ENCODE measurements at regions not wholly inside any gene's neighbourhood (a gene's known extent, or its start where the extent isn't known, plus 50 kb on each side); places are given as distances from the start of the nearest gene placed in this dataset.

GRCh38 chrX:94454606-94455005, 780.6 kb downstream of the FAM133A start:
- peak; percentile 47 for DNase-seq (ENCODE audit: low spot score)
- peak; percentile 81 for ATAC-seq
- Mint-ChIP-seq H3K9me3 (no peaks in the 10 kb centered on the region; the same call in 2 of the 3 replicates), H3K36me3 (ENCODE audit: low read depth) (peaks cover 15% of the 10 kb centered on the region; the same call in 2 of the 3 replicates), H3K27ac (peak overlapping the region; percentile 94), H3K4me3 (no peak overlapping the region), H3K27me3 (ENCODE audit: insufficient read depth, low read depth, poor library complexity) (no peaks in the 10 kb centered on the region), H3K4me1 (peaks cover 33% of the 10 kb centered on the region)
- Histone ChIP-seq H3K4me1 (ENCODE audit: insufficient read depth) (peaks cover 32% of the 10 kb centered on the region), H4K20me1 (replicated peaks; ENCODE audit: insufficient read depth) (no peaks in the 10 kb centered on the region), H2AFZ (no peak overlapping the region), H3F3A (replicated peaks; ENCODE audit: low read depth) (no peaks in the 10 kb centered on the region), H3K27me3 (ENCODE audit: insufficient read depth) (no peaks in the 10 kb centered on the region), H3K79me2 (replicated peaks; ENCODE audit: insufficient read depth) (no peaks in the 10 kb centered on the region), H3K27ac (ENCODE audit: low read depth) (peak overlapping the region; percentile 96), H3K36me3 (ENCODE audit: insufficient read depth) (no peaks in the 10 kb centered on the region), H3K9me2 (ENCODE audit: insufficient read depth) (0 out of 2 replicates have a peak, but pooled peaks cover under 1% of the 10 kb centered on the region), H3K4me2 (peak overlapping the region; percentile 14; the same call in 1 of the 2 replicates), H3K4me3 (no peak overlapping the region)
- TF ChIP-seq ZNF331 (CRISPR knock-in tag; IDR thresholded peaks at IDR 0.05; ENCODE audit: low read depth) (no peak), NANOG (IDR thresholded peaks at IDR 0.05; ENCODE audit: borderline replicate concordance) (peak; percentile 79)

GRCh38 chrX:94455782-94456181, 781.8 kb downstream of the FAM133A start:
- peak overlapping the region; percentile 18 for H3K4me2 ChIP-seq
- H4K20me1 ChIP-seq (replicated peaks; ENCODE audit: insufficient read depth), result no peaks in the 10 kb centered on the region
- no peak overlapping the region for H3K4me3 Mint-ChIP-seq
- peaks cover 7% of the 10 kb centered on the region; the same call in 2 of the 3 replicates for H3K36me3 Mint-ChIP-seq (ENCODE audit: low read depth)
- H3F3A ChIP-seq (replicated peaks; ENCODE audit: low read depth), result no peaks in the 10 kb centered on the region
- no peaks in the 10 kb centered on the region for H3K9me3 Mint-ChIP-seq
- H3K4me1 ChIP-seq (ENCODE audit: insufficient read depth), result peaks cover 32% of the 10 kb centered on the region
- peak overlapping the region; percentile 94 for H3K27ac Mint-ChIP-seq
- no peak overlapping the region for H2AFZ ChIP-seq
- TF ChIP-seq ZNF462 (CRISPR knock-in tag; IDR thresholded peaks at IDR 0.05), result no peak
- no peak for TF ChIP-seq EZH2phosphoT487 (IDR thresholded peaks at IDR 0.05; ENCODE audit: unreplicated experiment)
- H3K4me3 ChIP-seq, result no peak overlapping the region
- no peaks in the 10 kb centered on the region for H3K27me3 ChIP-seq (ENCODE audit: insufficient read depth)
- H3K79me2 ChIP-seq (replicated peaks; ENCODE audit: insufficient read depth), result no peaks in the 10 kb centered on the region
- H3K27ac ChIP-seq (ENCODE audit: low read depth), result peak overlapping the region; percentile 95
- peaks cover 33% of the 10 kb centered on the region for H3K4me1 Mint-ChIP-seq
- H3K36me3 ChIP-seq (ENCODE audit: insufficient read depth), result no peaks in the 10 kb centered on the region
- DNase-seq (ENCODE audit: low spot score) (peak; percentile 43), ATAC-seq (peak; percentile 80)
- no peaks in the 10 kb centered on the region for H3K9me2 ChIP-seq (ENCODE audit: insufficient read depth)
- no peaks in the 10 kb centered on the region for H3K27me3 Mint-ChIP-seq (ENCODE audit: insufficient read depth, low read depth, poor library complexity)

Data from GM23338 (cell line).